ENCODE measurements at regions not wholly inside any gene's neighbourhood (a gene's known extent, or its start where the extent isn't known, plus 50 kb on each side); places are given as distances from the start of the nearest gene placed in this dataset.

- TF ChIP-seq CTCF (IDR thresholded peaks at IDR 0.05), result no peak
- no peak for TF ChIP-seq POLR2A (IDR thresholded peaks at IDR 0.05)
These were observed 75.9 kb downstream of the TMEM121 start for GRCh38 chr14:105602243-105602750.
